HepG2 (cell line): ENCODE measurements at regions not wholly inside any gene's neighbourhood (a gene's known extent, or its start where the extent isn't known, plus 50 kb on each side); places are given as distances from the start of the nearest gene placed in this dataset.
A peak's percentile ranks its signal among the peaks of the same experiment; 100 is the strongest.

Experiments used
- ATAC-seq: fragments of 200-7000 bp; cut with Tn5 transposase; 3 replicates; pipeline ENCODE4 v1.9.1; 2020; ENCODE audit warnings: mild to moderate bottlenecking, moderate library complexity
- BruUV-seq: library from RNA; stranded (reverse); fragments of 400-500 nt; replicated peaks from 2 replicates; lab custom pipeline; 2021; lab: Mats Ljungman, UMichigan
- CTCF ChIA-PET: fragments of 300-600 bp; formaldehyde crosslinking; extraction: SDS; loops from one replicate; lab custom pipeline; 2021; ENCODE audit warnings: low total read pairs, inconsistent platforms, low intra/inter-chr PET ratio; lab: Yijun Ruan, JAX
- POLR2A ChIA-PET: fragments of 350-600 bp; sonication (Branson Sonifier 250); formaldehyde crosslinking; loops from one replicate; lab custom pipeline; 2020; ENCODE audit warnings: antibody characterized with exemption, inconsistent platforms; lab: Yijun Ruan, JAX
- DNase-seq: peaks from one replicate; pipeline ENCODE4 v3.0.0-alpha.2; 2015; ENCODE audit warnings: low spot score
- FAIRE-seq: peaks from 3 replicates; lab custom pipeline; 2011; peaks lifted over from hg19 to GRCh38; lab: Jason Lieb, UNC
- H2AFZ ChIP-seq: one replicate; pipeline ENCODE4 v1.6.1; 2011; ENCODE audit warnings: low read length, inconsistent platforms
- H3K27ac ChIP-seq: fragments of 300-600 bp; 3 replicates; pipeline ENCODE4 v1.8.0; 2011; ENCODE audit warnings: mixed run types, mild to moderate bottlenecking, mixed read lengths, low read length, inconsistent platforms; ENCODE audit not compliant: insufficient read depth; ENCODE audit errors: extremely low read length
- H3K27me3 ChIP-seq, 2 experiments: fragments of 200-600 bp in 1 of 2; 2 replicates in 1 of 2; 3 replicates in 1 of 2; pipeline versions ENCODE4 v1.6.0 to v1.8.0; 2011; ENCODE audit warnings: low read length in 2 of 2, mild to moderate bottlenecking in 2 of 2, moderate library complexity in 2 of 2, inconsistent platforms in 1 of 2; ENCODE audit not compliant: insufficient read depth in 2 of 2, control insufficient read depth in 1 of 2
- H3K36me3 ChIP-seq, 2 experiments: fragments of 200-600 bp in 1 of 2; replicated peaks in 1 of 2; 2 replicates in 1 of 2; 3 replicates in 1 of 2; pipeline versions ENCODE4 v1.5.1 to v1.8.0; 2011; ENCODE audit warnings: low read length in 2 of 2, inconsistent platforms in 1 of 2; ENCODE audit not compliant: insufficient read depth in 2 of 2, control insufficient read depth in 1 of 2
- H3K4me1 ChIP-seq: 2 replicates; pipeline ENCODE4 v1.5.1; 2012; ENCODE audit warnings: low read length, inconsistent platforms; ENCODE audit not compliant: insufficient read depth
- H3K4me2 ChIP-seq: 2 replicates; pipeline ENCODE4 v1.6.0; 2011; ENCODE audit warnings: low read depth, low read length, inconsistent platforms
- H3K4me3 ChIP-seq, 3 experiments: fragments of 200-600 bp in 1 of 3; sonication (generic), shearing (Covaris generic) in 1 of 3; replicated peaks in 1 of 3; 2 replicates each; pipeline ENCODE4 v1.5.1; 2011 to 2016; ENCODE audit warnings: low read length in 3 of 3, inconsistent platforms in 2 of 3, low read depth in 2 of 3, mild to moderate bottlenecking in 2 of 3, control low read depth in 1 of 3, mixed read lengths in 1 of 3; ENCODE audit not compliant: insufficient read depth in 1 of 3
- H3K79me2 ChIP-seq: one replicate; pipeline ENCODE4 v1.6.1; 2011; ENCODE audit warnings: low read length, inconsistent platforms; ENCODE audit not compliant: insufficient read depth
- H3K9ac ChIP-seq: 2 replicates; pipeline ENCODE4 v1.6.0; 2011; ENCODE audit warnings: mild to moderate bottlenecking, low read depth, low read length, inconsistent platforms; ENCODE audit not compliant: insufficient read depth
- H3K9me3 ChIP-seq: 2 replicates; pipeline ENCODE4 v1.5.1; 2012; ENCODE audit warnings: mild to moderate bottlenecking, low read length
- H4K20me1 ChIP-seq: 2 replicates; pipeline ENCODE4 v1.6.0; 2011; ENCODE audit warnings: inconsistent platforms, mild to moderate bottlenecking, low read length, moderate library complexity; ENCODE audit not compliant: insufficient read depth
- CHD4 ChIP-seq: fragments of 200-600 bp; sonication (generic); IDR thresholded peaks from 2 replicates; pipeline ENCODE4 v1.7.0; 2017; ENCODE audit warnings: mild to moderate bottlenecking, low read length, borderline replicate concordance
- CREB3 ChIP-seq: sonication (generic); formaldehyde crosslinking; IDR thresholded peaks from 2 replicates; pipeline ENCODE4 v1.5.0; 2020; ENCODE audit warnings: missing genetic modification reagents
- ELF1 ChIP-seq: sonication (generic); formaldehyde crosslinking; IDR thresholded peaks from 2 replicates; pipeline ENCODE4 v1.4.0; 2020; ENCODE audit warnings: missing genetic modification reagents
- FOXC1 ChIP-seq: sonication (generic); formaldehyde crosslinking; IDR thresholded peaks from 2 replicates; pipeline ENCODE4 v1.8.0; 2022; ENCODE audit warnings: mild to moderate bottlenecking, missing genetic modification reagents, borderline replicate concordance
- HOXA9 ChIP-seq: sonication (generic); formaldehyde crosslinking; IDR thresholded peaks from 2 replicates; pipeline ENCODE4 v1.8.1; 2022; ENCODE audit warnings: missing genetic modification reagents, mild to moderate bottlenecking, moderate library complexity, borderline replicate concordance
- MAFF ChIP-seq: IDR thresholded peaks from 2 replicates; pipeline ENCODE4 v1.6.1; 2011; ENCODE audit warnings: low read depth, low read length, improper control_type of control experiment
- MAFK ChIP-seq, 2 experiments: IDR thresholded peaks in 1 of 2; conservative IDR thresholded peaks in 1 of 2; 2 replicates each; pipeline ENCODE4 v1.6.1; 2011; ENCODE audit warnings: improper control_type of control experiment in 2 of 2, low read length in 2 of 2
- MBD4 ChIP-seq: IDR thresholded peaks from 2 replicates; pipeline ENCODE4 v1.6.1; 2012; ENCODE audit warnings: low read length, inconsistent platforms, borderline replicate concordance
- MIXL1 ChIP-seq: IDR thresholded peaks from 2 replicates; pipeline ENCODE4 v1.6.1; 2016
- MXD4 ChIP-seq: IDR thresholded peaks from 2 replicates; pipeline ENCODE4 v1.6.1; 2016; ENCODE audit warnings: mild to moderate bottlenecking, missing biosample characterization, missing genetic modification reagents
- NFE2L2 ChIP-seq: fragments of 150-350 bp; IDR thresholded peaks from 2 replicates; pipeline ENCODE4 v1.6.1; 2014; ENCODE audit warnings: low read length
- TCF12 ChIP-seq, 2 experiments: fragments of 450-650 bp in 1 of 2; sonication (generic) in 1 of 2; formaldehyde crosslinking in 1 of 2; IDR thresholded peaks; 2 replicates each; pipeline versions ENCODE4 v1.6.1 to v1.8.0; 2017 to 2022; ENCODE audit warnings: antibody characterized with exemption in 1 of 2, mild to moderate bottlenecking in 1 of 2, missing genetic modification reagents in 1 of 2, moderate library complexity in 1 of 2
- ZFAT ChIP-seq: sonication (generic); formaldehyde crosslinking; conservative IDR thresholded peaks from 2 replicates; pipeline ENCODE4 v1.8.1; 2023; ENCODE audit warnings: missing genetic modification reagents, inconsistent platforms
- ZNF777 ChIP-seq: sonication (generic); formaldehyde crosslinking; IDR thresholded peaks from 2 replicates; pipeline ENCODE4 v1.4.0; 2020; ENCODE audit warnings: missing genetic modification reagents
- ZZZ3 ChIP-seq: sonication (generic); formaldehyde crosslinking; IDR thresholded peaks from 2 replicates; pipeline ENCODE4 v1.4.0; 2020; ENCODE audit warnings: missing genetic modification reagents, mild to moderate bottlenecking, borderline replicate concordance
- WGBS: methylation state at CpG from one replicate; pipeline ENCODE4 v1.1.6; 2017; ENCODE audit warnings: low lambda C conversion rate; 5-methylcytosine and 5-hydroxymethylcytosine counted together
- in situ Hi-C: cut with HindIII; loops from 2 replicates; pipeline ENCODE4 v1.10.0; 2017; ENCODE audit warnings: low pct_unique_long_range_greater_than_20kb; ENCODE audit not compliant: extremely low pct_ligation_motif_present
- intact Hi-C: fragments of 100-400 bp; cut with micrococcal nuclease; formaldehyde crosslinking; loops from one replicate; pipeline ENCODE4 v1.10.0; 2022; ENCODE audit not compliant: unreplicated experiment
- TF ChIP-seq, protein P1 (sequence below): sonication (generic); formaldehyde crosslinking; IDR thresholded peaks from 2 replicates; pipeline ENCODE4 v1.5.0; 2020; ENCODE audit warnings: missing genetic modification reagents

DNA sequence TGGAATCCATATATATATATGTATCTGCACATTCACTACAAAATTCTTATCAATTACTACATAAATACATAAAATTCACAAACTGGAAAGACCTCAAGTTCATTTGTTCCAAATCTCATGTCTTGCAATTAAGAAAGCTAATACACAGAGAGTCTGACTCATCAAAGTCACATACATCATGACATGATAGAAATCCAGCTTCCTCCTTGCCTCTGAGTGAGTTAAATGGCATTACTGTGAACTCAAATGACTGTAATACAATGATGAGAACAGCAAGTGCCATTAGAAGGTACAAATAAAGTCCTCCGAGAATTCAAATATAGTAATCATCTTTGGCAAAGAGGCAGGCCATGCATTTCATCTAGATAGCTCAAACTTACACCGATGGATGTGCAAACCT, 55.1 kb upstream of the AGTR1 start (continued):
- TF ChIP-seq ZFAT (CRISPR knock-in tag) = no peak
- TF ChIP-seq, all 625 proteins: peak for 0

DNA sequence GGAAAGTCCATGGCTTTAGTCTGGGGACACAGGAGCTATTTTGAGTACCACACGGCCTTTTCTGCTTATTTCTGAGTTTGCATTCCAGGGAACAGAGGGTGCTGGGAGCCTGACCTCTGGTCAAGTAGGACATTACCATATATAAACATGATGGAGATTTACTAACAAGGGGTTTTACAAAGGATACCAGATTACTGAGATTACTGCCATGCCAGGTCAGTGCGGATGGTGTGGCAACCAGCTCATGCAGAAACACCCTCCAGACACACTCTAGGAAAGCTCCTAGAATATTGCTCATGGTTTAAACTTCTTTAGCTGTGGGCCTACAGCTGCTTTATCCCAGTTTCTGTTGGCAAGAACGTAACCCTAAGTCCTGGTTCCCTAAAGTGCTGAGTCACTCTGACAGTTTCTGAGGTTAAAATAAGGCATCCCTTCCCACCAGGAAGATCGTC, 54.3 kb upstream of the AGTR1 start:
- intact Hi-C loops = no loop called here
- no peak overlapping the region for H2AFZ ChIP-seq
- H3K27ac ChIP-seq = no peak overlapping the region
- no peaks in the 10 kb centered on the region for H3K79me2 ChIP-seq
- DNase-seq = no peak
- CTCF ChIA-PET = no interaction called here
- in situ Hi-C loops = no loop called here
- peak; percentile 43 to 49 for TF ChIP-seq MAFK (conservative IDR thresholded peaks at IDR 0.05 in 1 of 2, IDR thresholded peaks at IDR 0.05 in 1 of 2; ENCODE audit: low read length in 2 of 2)
- TF ChIP-seq, protein P1, sequence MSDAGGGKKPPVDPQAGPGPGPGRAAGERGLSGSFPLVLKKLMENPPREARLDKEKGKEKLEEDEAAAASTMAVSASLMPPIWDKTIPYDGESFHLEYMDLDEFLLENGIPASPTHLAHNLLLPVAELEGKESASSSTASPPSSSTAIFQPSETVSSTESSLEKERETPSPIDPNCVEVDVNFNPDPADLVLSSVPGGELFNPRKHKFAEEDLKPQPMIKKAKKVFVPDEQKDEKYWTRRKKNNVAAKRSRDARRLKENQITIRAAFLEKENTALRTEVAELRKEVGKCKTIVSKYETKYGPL (CRISPR knock-in tag) = no peak
- peak; percentile 28; the same call in 1 of the 2 replicates for TF ChIP-seq MAFF
- TF ChIP-seq NFE2L2 = peak; percentile 92
- TF ChIP-seq, all 625 proteins: peak for 3
- H3K27me3 ChIP-seq = no peaks in the 10 kb centered on the region
- H3K36me3 ChIP-seq = no peaks in the 10 kb centered on the region
- peaks cover 23% of the 10 kb centered on the region for H3K4me1 ChIP-seq
- FAIRE-seq = no peak
- no peak; the same call in 2 of the 3 replicates for ATAC-seq
- POLR2A ChIA-PET = no interaction called here
- no peak overlapping the region for H3K4me3 ChIP-seq
- H3K9me3 ChIP-seq = no peaks in the 10 kb centered on the region
- WGBS = 12% methylated on average over 4 of the region's 4 CpGs
- BruUV-seq = no TSS peak
- H3K9ac ChIP-seq = no peak overlapping the region
- no peaks in the 10 kb centered on the region for H4K20me1 ChIP-seq
- peak overlapping the region; percentile 46 for H3K4me2 ChIP-seq

DNA sequence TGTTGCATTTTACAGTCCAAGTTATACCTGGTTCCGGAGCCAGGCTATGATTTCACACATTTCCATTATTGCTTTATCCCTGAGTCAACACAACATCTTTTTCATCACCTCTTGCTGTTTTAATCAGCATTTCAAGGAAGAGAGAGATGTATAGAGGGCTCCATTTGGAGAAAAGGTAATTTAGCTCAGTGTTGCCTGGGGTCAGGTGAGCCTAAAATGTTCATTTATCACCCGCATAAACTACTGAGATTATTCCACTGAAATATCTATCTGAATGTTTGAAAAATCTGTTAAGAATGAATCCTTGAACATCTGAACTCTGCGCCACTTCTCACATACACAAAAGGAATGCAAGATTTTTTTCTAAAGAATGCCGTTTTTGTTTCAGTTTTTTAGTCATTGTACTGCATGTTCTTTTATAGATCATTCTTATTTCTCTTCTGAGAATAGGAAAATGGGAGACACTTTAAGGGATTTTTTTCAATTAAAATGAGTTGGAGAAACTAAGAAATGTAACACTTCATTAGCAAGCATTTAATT, 51.5 kb upstream of the AGTR1 start:
- Histone ChIP-seq H3K9ac (no peak overlapping the region), H3K4me2 (no peak overlapping the region), H3K4me1 (peaks cover 24% of the 10 kb centered on the region), H2AFZ (no peak overlapping the region), H3K79me2 (no peaks in the 10 kb centered on the region), H3K27me3 (no peaks in the 10 kb centered on the region), H3K4me3 (no peak overlapping the region), H3K9me3 (no peaks in the 10 kb centered on the region), H3K27ac (no peak overlapping the region), H4K20me1 (no peaks in the 10 kb centered on the region), H3K36me3 (no peaks in the 10 kb centered on the region)
- no peak for ATAC-seq
- in situ Hi-C loops (no loop called here), intact Hi-C loops (no loop called here)
- TF ChIP-seq MXD4 (CRISPR knock-in tag) (no peak), HOXA9 (CRISPR knock-in tag) (no peak), CHD4 (no peak), TCF12 (IDR thresholded peaks at IDR 0.05) (no peak), TCF12 (CRISPR knock-in tag; IDR thresholded peaks at IDR 0.05) (no peak), FOXC1 (CRISPR knock-in tag) (no peak), ZNF777 (CRISPR knock-in tag) (no peak), ZZZ3 (CRISPR knock-in tag) (no peak), ELF1 (no peak), CREB3 (no peak), MBD4 (no peak), MIXL1 (CRISPR knock-in tag) (no peak)
- FAIRE-seq = no peak
- ChIA-PET POLR2A (no interaction called here), CTCF (no interaction called here)
- no TSS peak for BruUV-seq
- DNase-seq = no peak
- 62% methylated on average over 4 of the region's 4 CpGs for WGBS
